BJ (cell line): ENCODE measurements at regions not wholly inside any gene's neighbourhood (a gene's known extent, or its start where the extent isn't known, plus 50 kb on each side); places are given as distances from the start of the nearest gene placed in this dataset.
"Not testable (repeated sequence)": the region's sequence is repeated elsewhere in the genome, so short reads cannot be mapped to it uniquely, and the experiment has no call there.

ENCODE experiments used
- CTCF ChIA-PET: fragments of 350-600 bp; formaldehyde crosslinking; extraction: SDS; loops from one replicate; lab custom pipeline; 2021; ENCODE audit warnings: antibody characterized with exemption, inconsistent platforms; lab: Yijun Ruan, JAX
- POLR2A ChIA-PET: fragments of 300-600 bp; sonication (Branson Sonifier 250); formaldehyde crosslinking; extraction: SDS; loops from one replicate; lab custom pipeline; 2021; ENCODE audit warnings: antibody characterized with exemption; lab: Charles Lee
- DNase-seq: peaks from one replicate; pipeline ENCODE4 v3.0.0-alpha.2; 2011; ENCODE audit warnings: low read depth
- H3K27me3 ChIP-seq: 2 replicates; pipeline ENCODE4 v1.6.0; 2011; ENCODE audit warnings: low read length; ENCODE audit not compliant: control insufficient read depth, insufficient read depth
- H3K36me3 ChIP-seq: 2 replicates; pipeline ENCODE4 v1.5.1; 2011; ENCODE audit warnings: low read length; ENCODE audit not compliant: control insufficient read depth, insufficient read depth
- H3K4me3 ChIP-seq: 2 replicates; pipeline ENCODE4 v1.5.1; 2011; ENCODE audit warnings: low read depth, mild to moderate bottlenecking, control low read depth, low read length
- TF ChIP-seq, protein P1 (sequence below): IDR thresholded peaks from 2 replicates; pipeline ENCODE4 v1.5.1; 2011; ENCODE audit warnings: low read depth, mild to moderate bottlenecking, control low read depth, inconsistent platforms, low read length, moderate library complexity; ENCODE audit not compliant: insufficient read depth

DNA sequence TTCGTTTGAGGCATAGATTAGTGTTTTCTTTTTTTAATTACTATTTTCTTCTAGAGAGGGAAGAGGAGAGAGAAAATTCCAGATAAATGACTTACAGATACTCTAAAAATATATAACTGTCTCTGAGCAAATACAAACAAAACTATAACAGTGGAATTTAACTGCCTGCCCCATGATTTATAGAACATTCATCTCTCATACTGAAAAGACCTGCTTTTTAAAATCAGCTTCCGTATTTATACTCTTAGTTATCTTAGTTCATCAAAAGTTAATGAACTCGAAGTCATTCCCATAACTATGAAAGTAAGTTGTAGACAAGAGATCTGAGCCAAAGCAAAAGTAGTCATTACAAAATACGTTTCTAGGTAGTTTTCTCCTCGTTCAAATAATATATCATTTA, 123.8 kb upstream of the DMRT1 start:
- CTCF ChIA-PET, result interaction anchor here (1.0 kb wide), 1 partner anchor 21 kb away, joined by 3 read pairs; no protein-coding TSS in a partner anchor
- peaks cover under 1% of the 10 kb centered on the region for H3K36me3 ChIP-seq
- H3K27me3 ChIP-seq, result no peaks in the 10 kb centered on the region
- POLR2A ChIA-PET, result no interaction called here
- DNase-seq, result no peak
- H3K4me3 ChIP-seq, result no peak overlapping the region
- TF ChIP-seq, protein P1, sequence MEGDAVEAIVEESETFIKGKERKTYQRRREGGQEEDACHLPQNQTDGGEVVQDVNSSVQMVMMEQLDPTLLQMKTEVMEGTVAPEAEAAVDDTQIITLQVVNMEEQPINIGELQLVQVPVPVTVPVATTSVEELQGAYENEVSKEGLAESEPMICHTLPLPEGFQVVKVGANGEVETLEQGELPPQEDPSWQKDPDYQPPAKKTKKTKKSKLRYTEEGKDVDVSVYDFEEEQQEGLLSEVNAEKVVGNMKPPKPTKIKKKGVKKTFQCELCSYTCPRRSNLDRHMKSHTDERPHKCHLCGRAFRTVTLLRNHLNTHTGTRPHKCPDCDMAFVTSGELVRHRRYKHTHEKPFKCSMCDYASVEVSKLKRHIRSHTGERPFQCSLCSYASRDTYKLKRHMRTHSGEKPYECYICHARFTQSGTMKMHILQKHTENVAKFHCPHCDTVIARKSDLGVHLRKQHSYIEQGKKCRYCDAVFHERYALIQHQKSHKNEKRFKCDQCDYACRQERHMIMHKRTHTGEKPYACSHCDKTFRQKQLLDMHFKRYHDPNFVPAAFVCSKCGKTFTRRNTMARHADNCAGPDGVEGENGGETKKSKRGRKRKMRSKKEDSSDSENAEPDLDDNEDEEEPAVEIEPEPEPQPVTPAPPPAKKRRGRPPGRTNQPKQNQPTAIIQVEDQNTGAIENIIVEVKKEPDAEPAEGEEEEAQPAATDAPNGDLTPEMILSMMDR, result no peak

DNA sequence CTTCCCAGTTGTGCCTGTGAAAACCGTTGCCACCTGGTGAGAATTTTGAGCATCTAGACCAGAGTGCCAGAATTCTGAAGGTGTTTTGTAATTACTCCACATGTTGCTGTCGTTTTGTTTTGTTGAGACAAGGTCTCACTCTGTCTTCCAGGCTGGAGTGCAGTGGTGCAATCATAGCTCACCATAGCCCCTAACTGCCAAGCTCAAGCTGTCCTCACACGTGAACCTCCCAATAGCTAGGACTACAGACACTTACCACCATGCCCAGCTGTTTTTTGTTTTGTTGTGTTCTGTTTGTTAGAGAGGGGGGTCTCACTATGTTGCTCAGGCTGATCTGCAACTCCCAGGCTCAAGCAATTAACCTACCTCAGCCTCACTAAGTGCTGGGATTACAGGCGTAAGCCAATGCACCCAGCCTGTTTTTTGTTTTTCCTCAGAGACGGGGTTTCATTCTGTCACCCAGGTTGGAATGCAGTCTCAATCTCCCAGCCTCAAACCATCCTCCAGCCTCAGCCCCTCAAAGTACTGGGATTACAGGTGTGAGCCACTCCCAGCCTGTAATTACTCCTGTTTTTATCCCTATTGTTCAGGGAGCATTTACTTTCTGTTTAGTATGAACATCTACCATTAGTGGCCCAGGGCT, 121.1 kb upstream of the DMRT1 start:
- Histone ChIP-seq H3K36me3 (no peaks in the 10 kb centered on the region; the same call in 1 of the 2 replicates), H3K27me3 (no peaks in the 10 kb centered on the region), H3K4me3 (no peak overlapping the region)
- CTCF ChIA-PET, result interaction anchor here (1.3 to 2.1 kb wide), 2 partner anchors 12 to 15 kb away, joined by 4 read pairs; no protein-coding TSS in a partner anchor
- no peak for DNase-seq
- TF ChIP-seq, protein P1, result no peak
- POLR2A ChIA-PET, result no interaction called here

DNA sequence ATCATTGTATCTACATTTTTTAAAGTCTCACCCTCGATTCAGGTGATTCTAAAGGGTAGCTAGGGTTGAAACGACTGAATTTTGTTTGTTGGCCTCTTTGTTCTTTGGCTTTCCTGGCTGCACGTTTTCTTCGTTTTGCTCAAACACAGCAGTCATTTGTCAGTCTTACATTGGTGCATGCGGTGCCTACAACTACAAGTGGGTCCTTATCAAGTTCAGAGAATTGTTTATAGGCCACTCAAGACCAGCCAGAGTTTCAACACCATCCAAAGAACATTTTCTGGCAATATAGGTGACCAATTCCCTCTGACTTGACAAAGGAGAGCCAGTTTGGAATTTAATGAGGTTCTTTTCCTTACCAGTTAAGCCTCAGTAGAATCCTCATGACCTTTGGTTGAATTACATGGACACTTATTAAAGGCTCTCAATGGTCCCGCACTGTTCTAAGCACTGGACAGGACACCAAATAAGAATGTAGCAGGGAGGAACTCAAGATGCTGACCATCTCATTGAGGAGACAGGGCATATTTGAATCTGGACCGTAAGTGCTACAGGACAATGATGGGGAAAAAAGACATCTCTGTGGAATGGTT, 119.0 kb upstream of the DMRT1 start:
- Histone ChIP-seq H3K27me3 (no peaks in the 10 kb centered on the region), H3K4me3 (no peak overlapping the region), H3K36me3 (no peaks in the 10 kb centered on the region; the same call in 1 of the 2 replicates)
- POLR2A ChIA-PET, result no interaction called here
- TF ChIP-seq, protein P1, result no peak
- no peak for DNase-seq
- CTCF ChIA-PET, result no interaction called here

DNA sequence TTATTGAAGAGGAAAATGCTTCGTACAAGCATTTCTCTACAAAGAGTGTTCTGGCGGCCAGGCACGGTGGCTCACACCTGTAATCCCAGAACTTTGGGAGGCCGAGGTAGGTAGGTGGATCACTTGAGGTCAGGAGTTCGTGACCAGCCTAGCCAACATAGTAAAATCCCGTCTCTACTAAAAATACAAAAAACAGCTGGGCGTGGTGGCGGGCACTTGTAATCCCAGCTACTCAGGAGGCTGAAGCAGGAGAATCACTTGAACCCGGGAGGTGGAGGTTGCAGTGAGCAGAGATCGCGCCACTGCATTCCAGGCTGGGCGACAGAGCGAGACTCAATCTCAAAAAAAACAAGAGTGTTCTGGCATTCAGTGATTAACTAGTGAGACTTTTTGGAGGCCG, 117.0 kb upstream of the DMRT1 start:
- DNase-seq, CTCF ChIA-PET, H3K36me3 ChIP-seq, H3K27me3 ChIP-seq, POLR2A ChIA-PET, H3K4me3 ChIP-seq: not testable (repeated sequence)

- Histone ChIP-seq H3K27me3 (no peaks in the 10 kb centered on the region), H3K4me3 (no peak overlapping the region), H3K36me3 (no peaks in the 10 kb centered on the region; the same call in 1 of the 2 replicates)
- POLR2A ChIA-PET, result no interaction called here
- DNase-seq, result no peak
- CTCF ChIA-PET, result no interaction called here
- TF ChIP-seq, protein P1, result no peak
Observed at GRCh38 chr9:726005-726404, 115.5 kb upstream of the DMRT1 start.
